Testis (tissue), 2 donors: ENCODE measurements at regions not wholly inside any gene's neighbourhood (a gene's known extent, or its start where the extent isn't known, plus 50 kb on each side); places are given as distances from the start of the nearest gene placed in this dataset.

Experiments
- CTCF ChIP-seq, 3 experiments: fragments of 450-650 bp in 2 of 3; fragments of 200-600 bp in 1 of 3; sonication (generic) in 1 of 3; IDR thresholded peaks; one replicate each; pipeline ENCODE4 v1.5.1; 2016 to 2019; ENCODE audit warnings: antibody characterized with exemption in 3 of 3, mild to moderate bottlenecking in 2 of 3, moderate library complexity in 1 of 3
- POLR2A ChIP-seq: fragments of 450-650 bp; IDR thresholded peaks from one replicate; pipeline ENCODE4 v1.6.1; 2017; ENCODE audit warnings: antibody characterized with exemption, mild to moderate bottlenecking, moderate library complexity

- TF ChIP-seq CTCF (IDR thresholded peaks at IDR 0.05) (no peak), POLR2A (no peak)
Measured at GRCh38 chr20:22795433-22795832, 211.1 kb upstream of the FOXA2 start.
